Dendritic cell treated with granulocyte-macrophage colony-stimulating factor and Interleukin-4, amounts not matched to agents 40 ng/mL and 50 ng/mL, for 4 days (primary cell): ENCODE measurements at regions not wholly inside any gene's neighbourhood (a gene's known extent, or its start where the extent isn't known, plus 50 kb on each side); places are given as distances from the start of the nearest gene placed in this dataset.

ENCODE experiments used
- H3K27ac Mint-ChIP-seq: one replicate; pipeline ENCODE4 v1.8.0; 2022; ENCODE audit warnings: mild to moderate bottlenecking, mixed read lengths
- H3K27me3 Mint-ChIP-seq: one replicate; pipeline ENCODE4 v1.8.0; 2022; ENCODE audit warnings: mild to moderate bottlenecking, mixed read lengths
- H3K36me3 Mint-ChIP-seq: one replicate; pipeline ENCODE4 v1.8.0; 2022; ENCODE audit warnings: low read depth, mixed read lengths
- H3K4me1 Mint-ChIP-seq: one replicate; pipeline ENCODE4 v1.8.0; 2022; ENCODE audit warnings: low read depth, mixed read lengths
- H3K4me3 Mint-ChIP-seq: one replicate; pipeline ENCODE4 v1.8.0; 2022; ENCODE audit warnings: mild to moderate bottlenecking, moderate library complexity, mixed read lengths
- H3K9me3 Mint-ChIP-seq: one replicate; pipeline ENCODE4 v1.8.0; 2022; ENCODE audit warnings: mixed read lengths
- intact Hi-C: fragments of 100-400 bp; cut with micrococcal nuclease; formaldehyde crosslinking; loops from one replicate; pipeline ENCODE4 v1.15.0; 2022

DNA sequence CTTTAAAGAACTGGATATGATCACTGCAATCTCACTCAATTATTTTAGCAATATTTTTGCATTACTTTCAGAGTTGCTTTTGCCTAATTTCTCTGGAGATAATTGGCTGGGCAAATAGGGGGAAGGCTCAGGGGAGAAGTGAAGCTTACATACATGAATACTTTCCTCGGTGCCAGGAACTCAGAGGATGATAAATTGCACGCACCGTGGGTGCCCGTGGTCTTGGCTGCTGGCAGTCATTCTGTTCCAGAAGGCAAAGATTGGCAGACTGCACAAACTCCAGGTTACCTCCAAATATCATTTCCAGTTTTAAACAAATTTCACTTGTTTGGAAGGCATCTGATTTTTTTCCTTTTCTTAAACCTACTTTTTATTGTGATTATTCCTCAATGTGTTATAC lies 197.8 kb upstream of the TMEM72 start:
- H3K36me3 Mint-ChIP-seq, result no peaks in the 10 kb centered on the region
- H3K27me3 Mint-ChIP-seq, result no peaks in the 10 kb centered on the region
- H3K9me3 Mint-ChIP-seq, result no peaks in the 10 kb centered on the region
- H3K4me1 Mint-ChIP-seq, result no peaks in the 10 kb centered on the region
- intact Hi-C loops, result no loop called here
- no peak overlapping the region for H3K27ac Mint-ChIP-seq
- H3K4me3 Mint-ChIP-seq, result no peak overlapping the region

DNA sequence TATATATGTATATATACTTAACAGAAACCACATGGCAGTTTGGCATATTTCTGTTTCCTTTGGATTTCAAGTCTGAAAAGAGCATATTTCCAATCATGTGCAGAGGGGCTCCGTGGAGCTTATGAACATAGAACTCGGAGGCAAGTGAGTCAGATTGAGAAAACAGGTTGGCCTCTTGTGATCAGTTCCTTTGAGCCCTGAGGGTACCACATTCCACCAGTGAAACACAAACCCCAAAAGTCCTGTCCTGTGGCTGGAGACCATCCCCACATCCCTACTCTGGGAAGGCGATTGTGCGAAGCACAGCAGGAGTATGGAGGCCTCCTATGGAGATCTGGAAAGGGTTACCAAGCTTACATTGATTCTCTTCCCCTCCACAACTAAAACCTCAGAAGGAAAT lies 196.7 kb upstream of the TMEM72 start:
- intact Hi-C loops, result no loop called here
- no peaks in the 10 kb centered on the region for H3K9me3 Mint-ChIP-seq
- H3K4me3 Mint-ChIP-seq, result no peak overlapping the region
- no peaks in the 10 kb centered on the region for H3K27me3 Mint-ChIP-seq
- H3K27ac Mint-ChIP-seq, result no peak overlapping the region
- no peaks in the 10 kb centered on the region for H3K36me3 Mint-ChIP-seq
- no peaks in the 10 kb centered on the region for H3K4me1 Mint-ChIP-seq

DNA sequence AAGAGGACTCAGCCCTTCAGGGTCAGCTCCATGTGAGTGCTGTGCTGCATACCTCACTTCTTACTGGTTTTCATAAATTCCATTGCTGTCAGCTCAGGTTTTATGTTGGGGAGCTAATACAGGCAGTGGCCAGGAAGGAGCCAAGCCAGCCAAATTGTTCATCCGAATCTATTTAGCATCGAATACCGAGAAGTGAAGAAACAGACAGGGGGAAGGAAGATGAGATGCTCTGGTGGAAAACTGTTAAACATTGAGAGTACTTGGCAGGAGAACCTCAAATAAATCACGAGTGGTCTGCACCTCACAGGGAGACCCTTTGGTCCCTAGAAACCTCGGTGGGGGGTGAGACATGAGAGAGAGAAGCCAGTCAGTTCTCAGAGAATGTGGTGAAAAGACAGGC lies 196.0 kb upstream of the TMEM72 start:
- Mint-ChIP-seq H3K27ac (no peak overlapping the region), H3K27me3 (peaks cover 1% of the 10 kb centered on the region), H3K36me3 (no peaks in the 10 kb centered on the region), H3K9me3 (no peaks in the 10 kb centered on the region), H3K4me3 (no peak overlapping the region), H3K4me1 (no peaks in the 10 kb centered on the region)
- intact Hi-C loops, result no loop called here

DNA sequence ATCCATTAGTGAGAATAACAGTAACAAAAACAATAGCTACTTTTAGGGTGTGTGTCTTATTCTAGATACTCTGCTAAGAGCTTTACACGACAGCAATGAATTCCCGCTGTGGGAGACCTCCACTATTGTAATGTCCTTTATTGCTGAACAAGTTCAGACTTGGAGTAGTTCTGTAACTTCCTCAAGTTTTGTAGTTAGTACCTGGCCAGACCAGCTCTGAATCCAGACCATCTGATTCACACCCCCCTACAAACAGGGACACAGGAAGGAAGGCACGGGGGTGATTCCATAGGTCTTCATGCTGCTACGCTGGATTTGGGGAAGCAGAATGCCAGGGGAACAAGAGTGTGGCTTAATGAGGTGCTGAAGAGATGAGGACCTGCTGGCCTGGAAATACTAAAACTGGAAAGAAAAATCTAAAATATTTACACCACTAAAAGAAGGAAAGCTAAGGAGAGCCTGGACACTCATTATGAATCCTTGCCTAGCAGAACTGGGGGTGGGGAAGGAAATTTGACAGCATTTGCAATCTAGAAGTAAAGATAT lies 194.6 kb upstream of the TMEM72 start:
- intact Hi-C loops, result no loop called here
- H3K4me3 Mint-ChIP-seq, result no peak overlapping the region
- no peaks in the 10 kb centered on the region for H3K4me1 Mint-ChIP-seq
- peaks cover 1% of the 10 kb centered on the region for H3K27me3 Mint-ChIP-seq
- no peaks in the 10 kb centered on the region for H3K9me3 Mint-ChIP-seq
- H3K27ac Mint-ChIP-seq, result no peak overlapping the region
- no peaks in the 10 kb centered on the region for H3K36me3 Mint-ChIP-seq

DNA sequence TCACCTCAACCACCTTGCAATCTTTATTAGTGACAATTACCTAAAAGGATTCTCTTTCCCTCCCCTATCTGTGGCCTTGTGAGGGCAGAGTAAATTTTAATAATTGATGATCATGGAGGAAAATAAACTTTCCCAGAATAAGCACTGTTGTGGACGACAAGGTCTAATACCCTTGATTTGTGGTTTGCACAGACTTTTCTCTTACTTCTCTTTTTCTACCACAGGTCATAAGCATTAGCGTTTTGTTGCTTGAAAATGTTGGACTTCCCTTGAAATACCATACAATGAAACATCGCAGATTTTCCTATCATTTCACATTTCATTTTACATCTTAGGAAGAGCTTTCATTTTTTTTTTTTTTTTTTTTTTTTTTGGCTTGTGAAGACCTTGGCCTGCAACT lies 188.1 kb upstream of the TMEM72 start:
- Mint-ChIP-seq H3K36me3 (no peaks in the 10 kb centered on the region), H3K27ac (no peak overlapping the region), H3K27me3 (peaks cover 3% of the 10 kb centered on the region), H3K9me3 (no peaks in the 10 kb centered on the region), H3K4me1 (peaks cover 39% of the 10 kb centered on the region), H3K4me3 (no peak overlapping the region)
- intact Hi-C loops, result no loop called here

DNA sequence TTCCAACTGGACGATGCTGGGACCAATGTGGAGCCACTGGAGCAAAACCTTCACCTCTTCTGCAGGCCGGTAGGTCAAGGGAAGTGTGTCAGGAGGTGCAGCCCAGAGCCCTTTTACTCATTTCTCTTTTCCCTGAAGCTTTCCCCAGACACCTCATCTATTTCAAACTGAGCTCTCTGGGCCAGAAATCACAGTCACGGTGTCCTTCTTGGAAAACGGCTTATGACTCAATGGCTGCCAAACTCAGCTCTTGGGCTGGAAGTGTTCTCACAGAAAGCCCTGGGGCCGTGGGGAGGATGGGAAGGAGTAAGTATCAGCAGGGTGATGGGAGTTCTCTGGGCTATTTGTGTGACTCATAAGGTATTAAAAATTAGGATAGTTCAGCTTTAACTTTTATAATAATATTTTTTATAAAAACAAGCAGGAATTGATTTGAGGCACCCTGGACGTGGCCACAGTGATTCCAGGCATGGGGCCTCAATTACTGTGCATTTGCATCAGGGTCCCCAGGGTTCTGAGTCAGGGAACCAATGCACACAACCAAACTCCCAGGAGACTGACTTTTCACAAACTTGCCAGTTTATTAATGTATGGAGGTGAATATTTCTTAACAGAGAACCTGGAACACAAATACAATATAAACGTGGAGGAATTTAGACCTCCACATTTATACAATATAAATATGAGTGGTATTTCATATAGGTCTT lies 187.4 kb upstream of the TMEM72 start:
- intact Hi-C loops, result no loop called here

DNA sequence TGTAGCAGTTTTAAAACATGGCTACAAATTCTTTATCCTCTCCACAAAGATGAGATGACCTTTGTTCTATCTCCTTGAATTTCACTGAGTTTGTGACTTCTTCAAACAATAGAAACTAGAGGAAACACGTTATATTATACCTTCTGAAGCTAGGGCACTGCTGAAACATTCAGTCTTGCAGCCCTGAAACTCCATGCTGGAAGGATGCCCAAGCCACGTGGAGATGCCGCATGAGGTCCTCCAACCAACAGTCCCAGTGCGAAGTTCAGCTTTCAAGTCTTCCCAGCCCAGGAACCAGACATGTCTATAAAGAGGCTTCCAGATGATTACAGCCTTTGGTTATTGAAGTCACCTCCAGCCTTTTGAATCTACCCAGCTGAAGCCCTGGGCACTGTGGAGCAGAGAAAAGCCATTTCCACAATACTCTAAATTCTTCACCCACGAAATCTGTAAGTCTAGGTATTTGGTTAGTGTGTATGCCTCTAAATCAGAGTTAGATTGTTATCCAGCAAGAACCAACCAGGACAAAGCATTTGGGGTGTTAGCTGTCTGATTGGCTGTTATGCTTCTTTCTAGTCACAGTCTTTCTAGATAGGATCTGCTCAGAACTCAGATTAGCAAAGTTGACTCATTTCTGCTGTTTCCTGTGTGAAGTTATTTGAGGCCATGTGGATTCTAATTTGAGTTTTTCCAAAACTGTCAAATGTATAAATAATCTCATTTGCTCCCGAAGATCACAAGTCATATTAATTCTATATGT lies 186.5 kb upstream of the TMEM72 start:
- H3K9me3 Mint-ChIP-seq, result peaks cover 6% of the 10 kb centered on the region
- intact Hi-C loops, result no loop called here
- no peaks in the 10 kb centered on the region for H3K36me3 Mint-ChIP-seq
- H3K27me3 Mint-ChIP-seq, result peaks cover 3% of the 10 kb centered on the region
- H3K4me1 Mint-ChIP-seq, result peaks cover 39% of the 10 kb centered on the region
- no peak overlapping the region for H3K4me3 Mint-ChIP-seq
- no peak overlapping the region for H3K27ac Mint-ChIP-seq

More for the DNA sequence above, 187.4 kb upstream of the TMEM72 start:
- no peaks in the 10 kb centered on the region for H3K9me3 Mint-ChIP-seq
- H3K4me3 Mint-ChIP-seq, result no peak overlapping the region
- peaks cover 3% of the 10 kb centered on the region for H3K27me3 Mint-ChIP-seq
- peaks cover 39% of the 10 kb centered on the region for H3K4me1 Mint-ChIP-seq
- no peak overlapping the region for H3K27ac Mint-ChIP-seq
- H3K36me3 Mint-ChIP-seq, result no peaks in the 10 kb centered on the region

DNA sequence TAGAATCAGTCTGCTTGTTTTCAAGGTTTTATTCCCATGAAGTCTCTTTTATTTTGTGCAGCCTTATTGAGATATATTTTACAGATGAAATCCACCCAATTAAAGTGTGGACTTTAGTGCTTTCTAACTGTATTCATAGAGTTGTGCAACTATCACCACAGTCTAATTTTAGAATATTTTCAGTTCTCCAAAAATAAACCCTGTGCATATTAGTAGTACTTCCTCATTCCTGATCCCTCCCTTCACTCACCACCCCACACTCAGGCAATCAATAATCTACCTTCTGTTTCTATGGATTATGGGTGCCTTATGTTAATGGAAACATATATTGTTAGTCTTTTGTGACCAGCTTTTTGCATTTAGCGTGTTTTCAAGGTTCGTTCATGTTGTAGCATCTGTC lies 185.7 kb upstream of the TMEM72 start:
- Mint-ChIP-seq H3K36me3 (no peaks in the 10 kb centered on the region), H3K27ac (no peak overlapping the region), H3K27me3 (peaks cover 2% of the 10 kb centered on the region), H3K4me3 (no peak overlapping the region), H3K9me3 (peaks cover 13% of the 10 kb centered on the region), H3K4me1 (peaks cover 39% of the 10 kb centered on the region)
- intact Hi-C loops, result no loop called here

DNA sequence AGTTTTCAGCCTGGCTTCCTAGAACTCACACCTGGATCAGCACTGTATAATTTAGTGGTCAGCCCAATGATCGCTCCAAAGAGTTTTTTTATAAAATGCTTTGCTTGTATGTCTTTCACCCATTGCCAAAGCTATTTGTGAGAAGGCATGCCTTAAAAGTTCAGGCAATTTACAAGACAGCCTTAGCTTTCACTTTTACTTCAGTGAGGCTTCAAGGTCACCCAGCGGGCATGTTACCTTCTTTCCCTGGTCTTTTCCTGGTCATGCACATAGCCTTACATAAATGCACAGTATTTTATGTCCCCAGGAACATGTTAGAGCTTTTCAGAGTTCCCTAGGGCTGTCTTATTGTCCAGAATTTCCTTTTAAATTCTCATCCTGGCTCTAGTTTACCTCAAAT lies 179.9 kb upstream of the TMEM72 start:
- Mint-ChIP-seq H3K9me3 (peaks cover 19% of the 10 kb centered on the region), H3K27me3 (no peaks in the 10 kb centered on the region), H3K27ac (no peak overlapping the region), H3K36me3 (no peaks in the 10 kb centered on the region), H3K4me3 (no peak overlapping the region), H3K4me1 (no peaks in the 10 kb centered on the region)
- intact Hi-C loops, result no loop called here

DNA sequence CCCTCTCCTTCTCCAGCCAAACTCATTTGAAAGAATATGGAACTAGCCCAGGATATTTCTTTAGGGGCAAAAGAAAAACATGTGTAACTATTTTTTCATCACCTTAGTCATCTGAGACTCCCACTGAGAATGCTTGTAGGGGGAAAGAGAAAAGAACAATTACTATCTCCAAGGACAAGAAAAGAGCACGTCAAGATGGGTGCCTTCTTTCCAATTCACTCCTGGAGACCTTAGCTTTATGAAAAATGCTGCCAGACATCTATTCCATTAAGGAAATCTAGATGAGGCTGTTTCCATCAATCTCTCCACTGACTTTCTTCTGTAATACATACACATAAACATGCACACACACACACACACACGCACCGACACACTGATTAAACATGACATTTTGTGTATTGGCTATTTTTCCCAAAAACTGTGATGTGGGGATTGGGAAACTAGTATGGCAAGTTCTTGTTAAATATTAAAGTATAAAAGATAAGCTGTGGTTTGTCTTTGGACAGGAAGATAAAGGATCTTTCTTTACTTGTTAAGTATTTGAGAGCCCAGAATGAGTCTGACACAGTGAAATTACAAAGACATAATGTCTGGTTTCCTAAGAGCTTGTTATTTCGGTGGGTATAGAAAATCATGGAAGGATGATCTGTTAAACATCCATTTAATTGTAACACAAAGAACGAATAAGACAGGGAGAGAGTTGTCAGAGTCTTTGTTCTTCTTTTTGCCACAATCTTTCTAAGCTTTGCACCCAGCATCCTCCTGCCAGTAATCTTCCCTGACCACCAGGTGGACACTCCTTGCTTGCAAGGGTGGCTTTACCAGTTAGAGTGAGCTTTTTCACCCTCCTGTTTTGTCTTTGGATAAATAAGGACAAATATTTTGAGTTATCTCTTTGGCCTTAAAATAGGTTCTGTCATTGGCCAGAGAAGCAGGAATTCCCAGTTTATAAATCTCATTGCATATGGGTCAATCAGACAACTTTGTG lies 177.3 kb upstream of the TMEM72 start:
- Mint-ChIP-seq H3K36me3 (no peaks in the 10 kb centered on the region), H3K27me3 (no peaks in the 10 kb centered on the region), H3K27ac (no peak overlapping the region), H3K4me3 (no peak overlapping the region), H3K4me1 (no peaks in the 10 kb centered on the region), H3K9me3 (peaks cover 19% of the 10 kb centered on the region)
- intact Hi-C loops, result no loop called here

DNA sequence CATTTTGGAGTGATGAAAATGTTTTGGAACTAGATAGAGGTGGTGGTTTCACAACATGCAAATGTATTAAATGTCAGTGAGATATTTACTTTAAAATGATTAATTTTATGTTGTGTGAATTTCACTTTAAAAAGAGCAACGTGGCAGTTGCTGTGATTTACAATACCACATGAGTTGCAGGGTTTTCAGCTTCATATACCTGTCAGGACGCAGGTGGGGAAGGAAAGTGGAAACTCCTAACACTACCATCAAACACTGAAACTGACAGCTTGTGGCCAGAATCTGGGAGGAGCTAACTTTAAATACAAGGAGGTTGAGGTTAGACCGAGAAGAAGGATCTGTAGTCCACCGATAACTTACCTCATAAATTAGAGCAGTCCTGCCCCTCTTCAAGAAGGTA lies 168.9 kb upstream of the TMEM72 start:
- intact Hi-C loops, result no loop called here
- Mint-ChIP-seq H3K9me3 (no peaks in the 10 kb centered on the region), H3K27me3 (no peaks in the 10 kb centered on the region), H3K36me3 (no peaks in the 10 kb centered on the region), H3K4me1 (no peaks in the 10 kb centered on the region), H3K27ac (no peak overlapping the region), H3K4me3 (no peak overlapping the region)

DNA sequence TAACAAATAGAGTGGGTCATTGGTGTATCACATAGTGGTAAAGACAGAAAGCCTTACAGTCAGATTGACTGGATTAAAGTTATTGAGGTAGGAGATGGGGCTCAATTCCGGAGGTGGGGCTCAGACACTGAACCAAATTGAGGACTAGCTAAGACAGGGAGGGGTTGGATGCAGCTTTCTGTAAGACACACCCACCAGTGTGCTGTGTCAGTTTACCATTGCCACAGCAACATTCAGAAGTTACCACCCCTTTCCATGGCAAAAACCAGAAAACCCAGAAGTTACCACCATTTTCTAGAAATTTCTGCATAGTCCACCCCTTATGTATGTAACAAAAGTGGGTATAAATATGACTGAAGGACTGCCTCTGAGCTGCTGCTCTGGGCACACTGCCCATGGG lies 167.6 kb upstream of the TMEM72 start:
- Mint-ChIP-seq H3K36me3 (no peaks in the 10 kb centered on the region), H3K4me1 (no peaks in the 10 kb centered on the region), H3K4me3 (no peak overlapping the region), H3K27me3 (no peaks in the 10 kb centered on the region), H3K9me3 (no peaks in the 10 kb centered on the region), H3K27ac (no peak overlapping the region)
- intact Hi-C loops, result no loop called here

DNA sequence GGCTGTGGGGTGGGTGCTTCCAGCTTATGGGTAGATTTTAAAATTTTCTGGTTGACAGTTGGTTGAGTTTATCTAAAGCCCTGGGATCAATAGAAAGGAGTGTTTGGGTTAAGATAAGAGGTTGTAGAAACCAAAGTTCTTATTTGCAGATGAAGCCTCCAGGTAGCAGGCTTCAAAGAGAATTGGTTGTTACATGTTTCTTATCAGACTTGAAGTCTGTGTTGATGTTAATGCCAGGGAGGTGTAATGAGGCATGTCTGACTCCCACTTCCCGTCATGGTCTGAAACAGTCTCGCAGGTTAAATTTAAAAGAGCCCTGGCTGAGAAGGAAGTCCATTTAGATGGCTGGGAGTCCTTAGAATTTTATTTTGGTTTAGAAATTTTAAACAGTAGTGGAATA lies 165.2 kb upstream of the TMEM72 start:
- Mint-ChIP-seq H3K4me3 (no peak overlapping the region), H3K9me3 (no peaks in the 10 kb centered on the region), H3K27ac (no peak overlapping the region), H3K27me3 (peaks cover 3% of the 10 kb centered on the region), H3K4me1 (no peaks in the 10 kb centered on the region), H3K36me3 (no peaks in the 10 kb centered on the region)
- intact Hi-C loops, result no loop called here
